Gastroesophageal sphincter (tissue), 3 donors: ENCODE measurements at regions not wholly inside any gene's neighbourhood (a gene's known extent, or its start where the extent isn't known, plus 50 kb on each side); places are given as distances from the start of the nearest gene placed in this dataset.

ENCODE experiments used
- CTCF ChIP-seq, 4 experiments: fragments of 200-600 bp in 2 of 4; fragments of 450-650 bp in 2 of 4; sonication (generic) in 1 of 4; IDR thresholded peaks; one replicate each; pipeline ENCODE4 v1.5.1; 2017 to 2019; ENCODE audit warnings: antibody characterized with exemption in 4 of 4, mild to moderate bottlenecking in 2 of 4, moderate library complexity in 2 of 4
- EP300 ChIP-seq: sonication (generic); formaldehyde crosslinking; IDR thresholded peaks from one replicate; pipeline ENCODE4 v1.6.1; 2017; ENCODE audit warnings: antibody characterized with exemption, mild to moderate bottlenecking
- POLR2A ChIP-seq, 2 donors: fragments of 450-650 bp; IDR thresholded peaks; one replicate each; pipeline ENCODE4 v1.6.1; 2017; ENCODE audit warnings: antibody characterized with exemption in 2 of 2, mild to moderate bottlenecking in 2 of 2, moderate library complexity in 1 of 2
- POLR2AphosphoS5 ChIP-seq: sonication (generic); formaldehyde crosslinking; IDR thresholded peaks from one replicate; pipeline ENCODE4 v1.6.1; 2017; ENCODE audit warnings: antibody characterized with exemption

DNA sequence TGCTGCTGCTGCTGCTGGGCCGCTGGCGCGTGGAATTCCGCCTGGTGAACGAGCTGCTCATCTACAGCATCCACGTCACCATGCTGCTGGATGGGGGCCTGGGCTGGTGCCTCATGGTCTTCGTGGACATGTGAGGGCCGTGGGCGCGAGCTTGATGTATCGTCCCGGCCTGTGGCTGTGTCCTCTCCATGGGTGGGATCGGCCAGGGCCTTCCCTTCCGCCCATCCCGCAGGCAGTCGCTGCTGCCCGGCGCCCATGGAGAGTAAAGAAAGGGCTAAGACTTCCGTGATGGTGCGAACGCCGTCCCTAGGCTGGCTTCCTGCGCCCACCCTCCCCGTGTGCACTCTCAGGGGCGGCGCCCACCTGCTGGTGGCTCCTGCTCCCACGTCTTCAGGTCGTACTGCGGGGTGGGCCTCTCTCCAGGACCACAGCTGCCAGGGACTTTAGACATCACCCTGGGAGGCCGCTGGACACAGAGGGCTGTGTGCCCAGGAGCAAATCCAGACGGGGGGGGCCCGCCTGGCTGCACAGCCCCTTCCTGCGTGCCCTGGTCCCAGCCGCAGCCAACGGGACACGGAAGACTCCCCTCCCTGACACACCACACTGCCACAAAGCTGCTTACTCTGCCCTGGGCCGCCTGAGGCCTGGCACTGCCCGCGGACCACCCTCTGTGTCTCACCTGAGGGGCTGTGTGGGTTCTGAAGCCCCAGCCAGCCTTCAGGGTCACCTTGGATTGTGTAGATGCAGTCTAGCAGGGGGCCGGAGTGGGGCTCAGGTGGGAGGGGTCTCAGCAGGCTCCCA is 167.5 kb downstream of the SEPTIN7 start:
- TF ChIP-seq POLR2A (IDR thresholded peaks at IDR 0.05) (no peak), CTCF (IDR thresholded peaks at IDR 0.05) (no peak), POLR2AphosphoS5 (no peak), EP300 (no peak)
